ENCODE measurements at regions not wholly inside any gene's neighbourhood (a gene's known extent, or its start where the extent isn't known, plus 50 kb on each side); places are given as distances from the start of the nearest gene placed in this dataset.
"Not testable (repeated sequence)": the region's sequence is repeated elsewhere in the genome, so short reads cannot be mapped to it uniquely, and the experiment has no call there.

- TF ChIP-seq, protein P1, sequence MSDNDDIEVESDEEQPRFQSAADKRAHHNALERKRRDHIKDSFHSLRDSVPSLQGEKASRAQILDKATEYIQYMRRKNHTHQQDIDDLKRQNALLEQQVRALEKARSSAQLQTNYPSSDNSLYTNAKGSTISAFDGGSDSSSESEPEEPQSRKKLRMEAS (IDR thresholded peaks at IDR 0.05; ENCODE audit: low read depth, low read length), result not testable (repeated sequence)
- not testable (repeated sequence) for TF ChIP-seq POLR2A (IDR thresholded peaks at IDR 0.05; ENCODE audit: extremely low read depth, insufficient read length)
These were observed 5385.0 kb upstream of the TPTE start for GRCh38 chr21:5136406-5136805.

All from NB4 (cell line).